Caco-2 (cell line): ENCODE measurements at regions not wholly inside any gene's neighbourhood (a gene's known extent, or its start where the extent isn't known, plus 50 kb on each side); places are given as distances from the start of the nearest gene placed in this dataset.

Experiments
- BruUV-seq: library from RNA; stranded (reverse); fragments of 400-500 nt; replicated peaks from 2 replicates; lab custom pipeline; 2021; lab: Mats Ljungman, UMichigan
- CTCF ChIA-PET: fragments of 300-600 bp; sonication (Branson Sonifier 250); formaldehyde crosslinking; loops from one replicate; lab custom pipeline; 2022; ENCODE audit warnings: antibody characterized with exemption; lab: Charles Lee
- POLR2A ChIA-PET: fragments of 300-600 bp; sonication (Branson Sonifier 250); formaldehyde crosslinking; loops from one replicate; lab custom pipeline; 2022; ENCODE audit warnings: antibody characterized with exemption; lab: Charles Lee
- DNase-seq, 2 experiments: peaks; one replicate each; pipeline versions ENCODE4 v3.0.0 to v3.0.0-alpha.2; 2020 to 2022
- H3K27me3 ChIP-seq: replicated peaks from 2 replicates; pipeline ENCODE4 v1.6.0; 2011; ENCODE audit warnings: low read length; ENCODE audit not compliant: control insufficient read depth, insufficient read depth
- H3K36me3 ChIP-seq: 2 replicates; pipeline ENCODE4 v1.5.1; 2011; ENCODE audit warnings: low read length; ENCODE audit not compliant: control insufficient read depth, insufficient read depth
- H3K4me1 ChIP-seq: fragments of 250-450 bp; sonication (Bioruptor Pico); 2 replicates; pipeline ENCODE4 v1.5.1; 2020; ENCODE audit warnings: mild to moderate bottlenecking
- H3K4me3 ChIP-seq: 2 replicates; pipeline ENCODE4 v1.5.1; 2011; ENCODE audit warnings: low read depth, mild to moderate bottlenecking, control low read depth, low read length
- H3K9me3 ChIP-seq: fragments of 250-450 bp; sonication (Bioruptor Pico); 2 replicates; pipeline ENCODE4 v1.5.1; 2020; ENCODE audit warnings: mild to moderate bottlenecking, moderate library complexity
- H3K27ac Mint-ChIP-seq: one replicate; pipeline ENCODE4 v1.8.0; 2022; ENCODE audit warnings: mixed read lengths; ENCODE audit not compliant: unreplicated experiment
- H3K27me3 Mint-ChIP-seq: one replicate; pipeline ENCODE4 v1.8.0; 2022; ENCODE audit warnings: mixed read lengths; ENCODE audit not compliant: insufficient read depth, unreplicated experiment
- H3K36me3 Mint-ChIP-seq: one replicate; pipeline ENCODE4 v1.8.0; 2022; ENCODE audit warnings: mild to moderate bottlenecking, mixed read lengths; ENCODE audit not compliant: insufficient read depth, unreplicated experiment
- H3K4me1 Mint-ChIP-seq: one replicate; pipeline ENCODE4 v1.8.0; 2022; ENCODE audit warnings: low read depth, mixed read lengths; ENCODE audit not compliant: unreplicated experiment
- H3K4me3 Mint-ChIP-seq: one replicate; pipeline ENCODE4 v1.8.0; 2022; ENCODE audit warnings: mild to moderate bottlenecking, moderate library complexity, mixed read lengths; ENCODE audit not compliant: unreplicated experiment
- H3K9me3 Mint-ChIP-seq: one replicate; pipeline ENCODE4 v1.8.0; 2022; ENCODE audit warnings: mixed read lengths; ENCODE audit not compliant: unreplicated experiment
- intact Hi-C: fragments of 100-400 bp; cut with micrococcal nuclease; formaldehyde crosslinking; loops from one replicate; pipeline ENCODE4 v1.10.0; 2022; ENCODE audit not compliant: unreplicated experiment
- TF ChIP-seq, protein P1 (sequence below), 2 experiments: fragments of 200-600 bp in 1 of 2; IDR thresholded peaks; 1 replicate in 1 of 2; 2 replicates in 1 of 2; pipeline versions ENCODE4 v1.5.1 to v1.8.0; 2011 to 2022; ENCODE audit warnings: antibody characterized with exemption in 1 of 2, control low read depth in 1 of 2, inconsistent platforms in 1 of 2, low read depth in 1 of 2, low read length in 1 of 2, mild to moderate bottlenecking in 1 of 2, moderate library complexity in 1 of 2; ENCODE audit not compliant: insufficient read depth in 1 of 2, severe bottlenecking in 1 of 2, unreplicated experiment in 1 of 2

DNA sequence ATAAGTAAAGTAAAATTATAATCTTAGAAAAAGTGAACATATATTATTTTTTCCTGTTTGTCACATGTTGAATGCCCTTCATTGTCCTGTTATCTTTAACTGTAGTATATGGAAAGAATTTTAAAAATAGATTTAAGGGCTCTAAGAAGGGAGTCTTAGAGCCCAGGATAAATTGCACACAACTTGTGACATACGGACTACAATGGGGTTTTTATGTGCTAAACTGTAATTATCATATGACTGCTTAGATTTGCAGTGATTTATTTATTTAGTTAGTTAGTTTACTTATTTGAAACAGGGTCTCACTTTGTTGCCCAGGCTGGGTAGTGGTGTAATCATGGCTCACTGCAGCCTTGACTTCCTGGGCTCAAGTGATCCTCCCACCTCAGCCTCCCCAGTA is 187.8 kb upstream of the HMGA2 start:
- POLR2A ChIA-PET, result no interaction called here
- H3K4me1 ChIP-seq, result peaks cover 22% of the 10 kb centered on the region
- Mint-ChIP-seq H3K27ac (no peak overlapping the region), H3K9me3 (no peaks in the 10 kb centered on the region), H3K4me1 (peaks cover 29% of the 10 kb centered on the region), H3K36me3 (no peaks in the 10 kb centered on the region), H3K27me3 (no peaks in the 10 kb centered on the region), H3K4me3 (no peak overlapping the region)
- H3K36me3 ChIP-seq, result no peaks in the 10 kb centered on the region
- no TSS peak for BruUV-seq
- H3K9me3 ChIP-seq, result no peaks in the 10 kb centered on the region
- CTCF ChIA-PET, result no interaction called here
- intact Hi-C loops, result no loop called here
- H3K4me3 ChIP-seq, result no peak overlapping the region
- TF ChIP-seq, protein P1, sequence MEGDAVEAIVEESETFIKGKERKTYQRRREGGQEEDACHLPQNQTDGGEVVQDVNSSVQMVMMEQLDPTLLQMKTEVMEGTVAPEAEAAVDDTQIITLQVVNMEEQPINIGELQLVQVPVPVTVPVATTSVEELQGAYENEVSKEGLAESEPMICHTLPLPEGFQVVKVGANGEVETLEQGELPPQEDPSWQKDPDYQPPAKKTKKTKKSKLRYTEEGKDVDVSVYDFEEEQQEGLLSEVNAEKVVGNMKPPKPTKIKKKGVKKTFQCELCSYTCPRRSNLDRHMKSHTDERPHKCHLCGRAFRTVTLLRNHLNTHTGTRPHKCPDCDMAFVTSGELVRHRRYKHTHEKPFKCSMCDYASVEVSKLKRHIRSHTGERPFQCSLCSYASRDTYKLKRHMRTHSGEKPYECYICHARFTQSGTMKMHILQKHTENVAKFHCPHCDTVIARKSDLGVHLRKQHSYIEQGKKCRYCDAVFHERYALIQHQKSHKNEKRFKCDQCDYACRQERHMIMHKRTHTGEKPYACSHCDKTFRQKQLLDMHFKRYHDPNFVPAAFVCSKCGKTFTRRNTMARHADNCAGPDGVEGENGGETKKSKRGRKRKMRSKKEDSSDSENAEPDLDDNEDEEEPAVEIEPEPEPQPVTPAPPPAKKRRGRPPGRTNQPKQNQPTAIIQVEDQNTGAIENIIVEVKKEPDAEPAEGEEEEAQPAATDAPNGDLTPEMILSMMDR (IDR thresholded peaks at IDR 0.05; ENCODE audit: insufficient read depth in 1 of 2, low read depth in 1 of 2, low read length in 1 of 2, severe bottlenecking in 1 of 2, unreplicated experiment in 1 of 2), result no peak
- DNase-seq, result no peak
- no peaks in the 10 kb centered on the region for H3K27me3 ChIP-seq

DNA sequence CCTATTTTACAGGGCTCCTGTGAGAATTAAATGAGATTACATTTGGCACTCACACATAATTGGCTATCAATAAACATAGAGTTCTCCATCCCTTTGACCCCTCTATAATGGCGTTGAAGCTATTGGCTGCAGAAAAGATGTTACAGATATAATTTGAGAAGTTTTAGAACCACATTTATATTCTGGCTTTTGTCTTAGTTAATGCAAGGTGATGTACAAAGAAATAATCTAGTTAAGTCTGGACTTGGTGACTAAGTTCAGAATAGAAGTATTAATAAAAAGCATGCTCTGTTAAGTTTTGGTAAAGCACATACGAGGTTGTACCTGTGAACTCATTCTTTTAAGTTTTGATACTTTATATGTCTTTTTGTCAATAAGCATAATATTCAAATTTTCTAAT is 187.1 kb upstream of the HMGA2 start:
- BruUV-seq, result no TSS peak
- no peak overlapping the region for H3K4me3 Mint-ChIP-seq
- peaks cover 15% of the 10 kb centered on the region for H3K4me1 ChIP-seq
- H3K9me3 ChIP-seq, result no peaks in the 10 kb centered on the region
- no peak overlapping the region for H3K27ac Mint-ChIP-seq
- DNase-seq, result no peak
- POLR2A ChIA-PET, result no interaction called here
- no peaks in the 10 kb centered on the region for H3K27me3 ChIP-seq
- H3K27me3 Mint-ChIP-seq, result no peaks in the 10 kb centered on the region
- H3K4me1 Mint-ChIP-seq, result peaks cover 22% of the 10 kb centered on the region
- no peaks in the 10 kb centered on the region for H3K36me3 Mint-ChIP-seq
- H3K36me3 ChIP-seq, result no peaks in the 10 kb centered on the region
- CTCF ChIA-PET, result no interaction called here
- H3K4me3 ChIP-seq, result no peak overlapping the region
- intact Hi-C loops, result no loop called here
- TF ChIP-seq, protein P1 (IDR thresholded peaks at IDR 0.05; ENCODE audit: insufficient read depth in 1 of 2, low read depth in 1 of 2, low read length in 1 of 2, severe bottlenecking in 1 of 2, unreplicated experiment in 1 of 2), result no peak
- H3K9me3 Mint-ChIP-seq, result no peaks in the 10 kb centered on the region

DNA sequence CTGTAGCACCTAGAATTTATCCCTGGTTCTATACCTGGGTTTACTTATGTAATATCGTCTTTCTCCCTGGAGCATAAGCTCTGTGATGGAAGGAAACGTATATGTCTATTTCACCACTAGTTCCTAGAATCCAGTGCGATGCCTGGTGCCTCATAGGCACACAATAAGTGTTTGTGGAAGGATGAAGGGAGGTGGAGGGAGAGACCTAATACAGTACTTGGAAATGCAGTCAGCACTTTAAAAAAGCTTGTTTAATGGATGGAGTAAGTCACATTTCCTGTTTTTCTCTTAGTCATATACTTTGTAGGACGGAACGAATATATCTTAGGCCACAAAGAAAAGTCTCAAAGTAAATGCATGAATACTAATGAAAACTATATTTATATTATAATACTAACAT is 186.5 kb upstream of the HMGA2 start:
- Mint-ChIP-seq H3K4me3 (no peak overlapping the region), H3K27ac (no peak overlapping the region), H3K4me1 (peaks cover 15% of the 10 kb centered on the region), H3K9me3 (no peaks in the 10 kb centered on the region), H3K27me3 (no peaks in the 10 kb centered on the region), H3K36me3 (no peaks in the 10 kb centered on the region)
- ChIA-PET CTCF (no interaction called here), POLR2A (no interaction called here)
- H3K36me3 ChIP-seq, result no peaks in the 10 kb centered on the region
- no TSS peak for BruUV-seq
- peaks cover 10% of the 10 kb centered on the region; the same call in 1 of the 2 replicates for H3K4me1 ChIP-seq
- no peaks in the 10 kb centered on the region for H3K9me3 ChIP-seq
- TF ChIP-seq, protein P1 (IDR thresholded peaks at IDR 0.05; ENCODE audit: insufficient read depth in 1 of 2, low read depth in 1 of 2, low read length in 1 of 2, severe bottlenecking in 1 of 2, unreplicated experiment in 1 of 2), result no peak
- DNase-seq, result no peak
- no peaks in the 10 kb centered on the region for H3K27me3 ChIP-seq
- intact Hi-C loops, result no loop called here
- H3K4me3 ChIP-seq, result no peak overlapping the region
